Fibroblast of pulmonary artery (primary cell): ENCODE measurements at regions not wholly inside any gene's neighbourhood (a gene's known extent, or its start where the extent isn't known, plus 50 kb on each side); places are given as distances from the start of the nearest gene placed in this dataset.

ENCODE experiments used
- DNase-seq: peaks from one replicate; pipeline ENCODE4 v3.0.0-alpha.2; 2010; ENCODE audit warnings: low read depth
- H3K4me3 ChIP-seq: replicated peaks from 2 replicates; pipeline ENCODE4 v1.5.1; 2011; ENCODE audit warnings: low read depth, mild to moderate bottlenecking, control low read depth, low read length, moderate library complexity
- TF ChIP-seq, protein P1 (sequence below): IDR thresholded peaks from 2 replicates; pipeline ENCODE4 v1.5.1; 2011; ENCODE audit warnings: mild to moderate bottlenecking, control low read depth, low read length, inconsistent platforms; ENCODE audit errors: missing control alignments

DNA sequence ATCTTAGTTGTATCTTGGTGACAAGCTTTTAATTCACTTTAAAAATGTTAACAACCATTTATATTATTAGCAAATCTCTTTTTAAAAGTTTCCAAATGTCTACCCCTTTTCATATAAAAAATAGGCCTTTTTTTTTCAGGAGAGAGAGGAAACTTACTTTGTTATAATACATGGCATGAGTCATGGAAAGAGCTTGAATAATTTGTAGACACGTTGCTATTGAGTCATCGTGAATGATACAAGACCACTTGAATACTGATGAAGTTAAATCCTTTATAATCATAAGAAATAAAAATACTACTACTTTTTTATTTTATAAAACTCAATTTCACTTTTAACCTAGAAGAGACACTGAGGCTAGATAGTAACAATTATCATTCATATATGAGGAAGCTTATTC lies 70.3 kb upstream of the BBX start:
- peak; percentile 41 for DNase-seq
- H3K4me3 ChIP-seq, result no peak overlapping the region
- TF ChIP-seq, protein P1, sequence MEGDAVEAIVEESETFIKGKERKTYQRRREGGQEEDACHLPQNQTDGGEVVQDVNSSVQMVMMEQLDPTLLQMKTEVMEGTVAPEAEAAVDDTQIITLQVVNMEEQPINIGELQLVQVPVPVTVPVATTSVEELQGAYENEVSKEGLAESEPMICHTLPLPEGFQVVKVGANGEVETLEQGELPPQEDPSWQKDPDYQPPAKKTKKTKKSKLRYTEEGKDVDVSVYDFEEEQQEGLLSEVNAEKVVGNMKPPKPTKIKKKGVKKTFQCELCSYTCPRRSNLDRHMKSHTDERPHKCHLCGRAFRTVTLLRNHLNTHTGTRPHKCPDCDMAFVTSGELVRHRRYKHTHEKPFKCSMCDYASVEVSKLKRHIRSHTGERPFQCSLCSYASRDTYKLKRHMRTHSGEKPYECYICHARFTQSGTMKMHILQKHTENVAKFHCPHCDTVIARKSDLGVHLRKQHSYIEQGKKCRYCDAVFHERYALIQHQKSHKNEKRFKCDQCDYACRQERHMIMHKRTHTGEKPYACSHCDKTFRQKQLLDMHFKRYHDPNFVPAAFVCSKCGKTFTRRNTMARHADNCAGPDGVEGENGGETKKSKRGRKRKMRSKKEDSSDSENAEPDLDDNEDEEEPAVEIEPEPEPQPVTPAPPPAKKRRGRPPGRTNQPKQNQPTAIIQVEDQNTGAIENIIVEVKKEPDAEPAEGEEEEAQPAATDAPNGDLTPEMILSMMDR, result no peak

DNA sequence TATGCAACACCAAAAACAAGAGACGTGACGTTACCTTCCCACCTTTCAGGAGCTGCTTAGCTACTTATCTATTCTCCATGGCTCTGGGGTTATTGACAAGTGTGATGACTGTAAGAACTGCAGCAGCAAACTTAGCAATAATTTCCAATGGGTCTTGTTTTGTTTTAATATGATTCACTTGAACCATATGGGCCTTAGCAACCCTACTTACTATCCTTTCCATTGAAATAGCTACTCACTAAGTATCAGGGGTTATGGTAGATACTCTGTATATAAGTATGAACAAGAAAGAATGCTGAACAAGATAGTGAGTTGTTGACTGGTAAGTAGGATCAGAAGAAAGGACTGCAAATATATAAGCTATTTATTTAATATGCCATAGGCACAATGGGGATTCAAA lies 69.3 kb upstream of the BBX start:
- DNase-seq, result no peak
- TF ChIP-seq, protein P1, result no peak
- H3K4me3 ChIP-seq, result no peak overlapping the region

DNA sequence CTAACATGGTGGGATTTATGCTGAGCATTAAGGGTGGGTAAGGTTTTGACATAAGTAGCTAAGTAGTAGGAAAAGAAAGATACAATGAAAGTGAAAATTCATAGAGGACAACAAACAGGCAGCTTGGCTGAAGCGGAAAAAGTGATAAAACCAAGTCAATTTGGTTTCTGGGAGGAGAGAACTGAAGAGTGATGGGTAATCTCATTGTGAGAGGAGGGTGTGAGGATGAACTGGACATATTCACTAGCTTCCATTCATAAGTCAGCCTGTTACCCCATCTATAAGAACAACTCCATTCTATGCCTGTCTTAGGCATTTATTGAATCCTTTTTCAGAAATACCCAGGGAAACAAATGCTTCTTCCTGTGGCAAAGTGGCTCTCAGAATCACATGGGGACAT lies 67.1 kb upstream of the BBX start:
- TF ChIP-seq, protein P1, result no peak
- no peak overlapping the region for H3K4me3 ChIP-seq
- DNase-seq, result no peak

DNA sequence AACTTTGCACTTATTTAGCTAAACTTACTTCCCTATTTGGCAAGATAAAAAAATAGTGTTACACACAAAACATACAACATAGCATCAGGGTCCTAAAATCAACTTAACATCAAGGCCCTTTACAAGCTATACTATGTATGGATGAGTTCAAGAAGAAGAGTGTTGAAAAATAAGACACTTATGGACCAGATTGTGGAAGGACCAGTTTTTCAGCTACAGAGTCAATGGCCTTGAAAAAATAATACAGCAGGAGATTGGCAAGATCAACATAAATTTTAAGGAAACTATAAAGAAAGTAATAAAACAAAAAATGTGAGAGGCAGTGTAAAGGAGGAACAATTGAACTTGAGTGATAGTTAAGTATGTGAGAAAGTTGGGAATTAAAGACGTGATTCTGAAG lies 66.3 kb upstream of the BBX start:
- H3K4me3 ChIP-seq, result no peak overlapping the region
- DNase-seq, result no peak
- TF ChIP-seq, protein P1, result no peak

DNA sequence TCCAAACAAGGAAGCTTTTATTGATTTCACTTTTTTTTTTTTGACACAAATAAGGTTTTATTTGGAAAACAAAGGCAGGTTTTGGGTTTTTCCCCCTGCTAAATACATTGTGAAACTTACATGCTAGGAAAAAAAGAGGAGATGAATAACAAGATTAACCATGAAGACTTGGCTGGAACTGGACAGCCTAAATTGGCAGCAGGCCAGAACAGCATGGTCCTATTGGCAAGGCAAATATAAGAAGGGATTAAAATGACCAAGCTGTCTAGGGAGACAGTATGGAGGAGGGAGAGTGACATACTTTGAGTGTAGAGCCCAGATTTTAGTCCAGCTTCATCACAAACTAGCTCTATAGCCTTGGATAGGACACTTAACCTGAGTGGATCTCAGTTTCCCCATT lies 63.9 kb upstream of the BBX start:
- H3K4me3 ChIP-seq, result no peak overlapping the region
- DNase-seq, result peak; percentile 72
- TF ChIP-seq, protein P1, result no peak

DNA sequence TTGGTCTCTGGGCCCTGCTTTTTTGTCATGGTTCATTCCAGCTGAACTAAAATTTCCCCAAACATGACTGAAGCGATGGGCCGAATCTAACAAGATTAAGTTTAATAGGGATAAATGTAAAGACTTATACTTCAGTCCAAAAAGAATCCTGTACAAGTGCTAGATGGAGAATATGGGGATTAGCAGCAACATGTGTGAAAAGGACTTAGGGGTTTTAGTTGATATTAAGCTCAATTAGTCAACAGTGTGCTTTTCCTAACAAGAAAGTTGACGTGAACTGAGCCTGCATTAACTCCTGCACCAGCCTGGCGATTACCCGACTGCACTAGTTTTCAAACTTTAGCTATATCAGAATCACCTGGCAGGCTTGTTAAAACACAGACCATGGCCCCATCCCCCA lies 61.0 kb upstream of the BBX start:
- no peak for DNase-seq
- TF ChIP-seq, protein P1, result no peak
- H3K4me3 ChIP-seq, result no peak overlapping the region

DNA sequence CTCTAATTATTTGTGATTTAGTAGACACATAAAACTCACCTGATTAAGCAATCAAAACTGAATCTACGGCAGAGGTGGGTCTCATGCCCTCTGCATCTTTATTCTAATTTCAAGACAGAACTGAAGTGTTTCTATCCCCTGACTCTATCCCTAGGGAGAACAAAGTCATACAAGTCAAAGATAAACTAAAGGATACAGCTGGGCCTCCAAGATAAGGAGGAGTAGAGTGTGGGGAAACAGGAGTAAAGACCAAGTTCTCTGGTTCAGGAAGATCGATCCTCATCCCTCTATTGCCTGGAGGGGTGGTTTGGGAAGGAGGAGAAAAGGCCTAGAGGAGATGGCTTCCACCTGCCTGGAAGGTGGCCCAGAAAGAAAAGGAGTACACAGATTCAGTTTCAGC lies 58.7 kb upstream of the BBX start:
- no peak overlapping the region for H3K4me3 ChIP-seq
- no peak for DNase-seq
- TF ChIP-seq, protein P1, result no peak
